T-helper 2 cell treated with Interferon-gamma antibody and Interleukin-4, amounts not matched to agents 5 μg/mL and 100 μg/mL, for 36 hours (primary cell): ENCODE measurements at regions not wholly inside any gene's neighbourhood (a gene's known extent, or its start where the extent isn't known, plus 50 kb on each side); places are given as distances from the start of the nearest gene placed in this dataset.
"Not testable (repeated sequence)": the region's sequence is repeated elsewhere in the genome, so short reads cannot be mapped to it uniquely, and the experiment has no call there.

Experiments
- DNase-seq: peaks from one replicate; pipeline ENCODE4 v3.0.0; 2021; ENCODE audit warnings: low spot score
- H3K27ac Mint-ChIP-seq: one replicate; pipeline ENCODE4 v1.8.0; 2021; ENCODE audit warnings: mild to moderate bottlenecking, mixed read lengths
- H3K27me3 Mint-ChIP-seq: one replicate; pipeline ENCODE4 v1.8.0; 2021; ENCODE audit warnings: low read depth, mixed read lengths
- H3K36me3 Mint-ChIP-seq: one replicate; pipeline ENCODE4 v1.8.0; 2021; ENCODE audit warnings: low read depth, mixed read lengths
- H3K4me1 Mint-ChIP-seq: one replicate; pipeline ENCODE4 v1.8.0; 2021; ENCODE audit warnings: low read depth, mixed read lengths
- H3K4me3 Mint-ChIP-seq: one replicate; pipeline ENCODE4 v1.8.0; 2022; ENCODE audit warnings: mild to moderate bottlenecking, moderate library complexity, mixed read lengths
- H3K9me3 Mint-ChIP-seq: one replicate; pipeline ENCODE4 v1.8.0; 2021; ENCODE audit warnings: mixed read lengths

DNA sequence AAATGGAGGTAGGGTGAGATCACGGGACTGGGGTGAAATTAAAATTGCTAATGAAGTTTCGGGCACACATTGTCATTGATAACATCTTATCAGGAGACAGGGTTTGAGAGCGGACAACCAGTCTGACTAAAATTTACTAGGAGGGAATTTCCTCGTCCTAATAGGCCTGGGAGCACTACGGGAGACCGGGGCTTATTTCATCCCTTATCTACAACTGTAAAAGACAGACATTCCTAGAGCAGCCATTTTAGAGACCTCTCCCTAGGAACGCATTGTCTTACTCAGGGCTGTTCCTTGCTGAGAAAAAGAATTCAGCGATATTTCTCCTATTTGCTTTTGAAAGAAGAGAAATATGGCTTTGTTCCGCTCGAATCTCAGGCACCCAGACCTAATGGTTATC is 468.7 kb downstream of the CPS1 start:
- not testable (repeated sequence) for H3K27me3 Mint-ChIP-seq, H3K36me3 Mint-ChIP-seq, DNase-seq, H3K27ac Mint-ChIP-seq, H3K4me1 Mint-ChIP-seq, H3K4me3 Mint-ChIP-seq
- H3K9me3 Mint-ChIP-seq, result peaks cover 35% of the 10 kb centered on the region

DNA sequence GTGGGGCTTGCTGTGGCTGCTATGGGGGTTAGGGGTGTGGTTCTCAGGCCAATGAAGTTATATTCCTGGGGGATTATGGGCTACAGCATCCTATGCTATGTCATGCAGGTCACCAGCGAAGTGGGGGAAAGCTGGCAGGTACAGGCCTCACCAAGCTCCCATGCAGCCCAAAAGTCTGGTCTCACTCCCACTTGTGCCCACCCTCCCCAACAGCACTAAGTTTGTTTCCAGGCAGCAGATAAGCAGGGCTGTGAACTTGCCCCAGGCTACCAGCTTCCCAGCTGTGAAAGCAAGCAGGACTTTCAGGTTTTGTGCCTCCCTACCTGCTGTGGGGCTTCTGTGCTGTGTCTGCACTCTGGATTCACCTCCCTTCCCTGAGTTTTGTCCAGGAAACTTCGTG is 469.7 kb downstream of the CPS1 start:
- Mint-ChIP-seq H3K27me3 (no peaks in the 10 kb centered on the region), H3K4me1 (no peaks in the 10 kb centered on the region), H3K4me3 (no peak overlapping the region), H3K36me3 (no peaks in the 10 kb centered on the region), H3K9me3 (peaks cover 35% of the 10 kb centered on the region), H3K27ac (no peak overlapping the region)
- no peak for DNase-seq

DNA sequence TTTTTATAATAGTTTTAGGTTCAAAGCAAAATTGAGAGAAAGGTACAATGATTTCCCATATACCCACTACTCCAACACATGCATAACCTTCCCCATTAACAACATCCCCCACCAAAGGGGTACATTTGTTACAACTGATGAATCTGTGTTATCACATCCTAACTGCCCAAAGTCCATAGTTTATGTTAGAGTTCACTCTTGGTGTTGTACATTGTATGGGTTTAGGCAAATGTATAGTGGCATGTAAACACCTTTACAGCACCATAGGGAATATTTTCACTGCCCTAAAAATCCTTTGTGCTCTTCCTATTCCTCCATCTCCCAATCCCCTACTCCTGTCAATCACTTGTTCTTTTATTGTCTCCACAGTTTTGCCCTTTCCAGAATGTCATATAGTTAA is 471.6 kb downstream of the CPS1 start:
- no peaks in the 10 kb centered on the region for H3K36me3 Mint-ChIP-seq
- no peaks in the 10 kb centered on the region for H3K4me1 Mint-ChIP-seq
- H3K9me3 Mint-ChIP-seq, result peaks cover 23% of the 10 kb centered on the region
- H3K4me3 Mint-ChIP-seq, result no peak overlapping the region
- no peaks in the 10 kb centered on the region for H3K27me3 Mint-ChIP-seq
- H3K27ac Mint-ChIP-seq, result no peak overlapping the region
- no peak for DNase-seq

DNA sequence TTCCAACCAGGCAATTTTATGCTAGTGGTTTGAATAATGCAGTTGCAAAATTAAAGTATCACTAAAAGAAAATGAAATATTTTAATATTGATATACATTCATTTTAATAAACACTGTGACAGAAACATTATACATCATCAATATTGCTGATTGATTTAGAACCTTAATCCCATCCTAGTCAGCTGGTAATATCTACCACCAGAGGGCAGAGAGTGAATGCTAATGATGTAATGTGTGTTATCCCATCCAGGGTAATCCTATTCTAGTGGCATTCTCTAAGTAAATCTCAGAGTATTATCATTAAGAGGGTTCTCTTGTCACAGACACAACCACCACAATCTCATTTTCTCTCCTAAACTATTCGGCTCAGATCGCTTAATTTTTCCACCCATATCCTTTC is 477.4 kb downstream of the CPS1 start:
- Mint-ChIP-seq H3K27me3 (no peaks in the 10 kb centered on the region), H3K9me3 (no peaks in the 10 kb centered on the region), H3K36me3 (no peaks in the 10 kb centered on the region), H3K27ac (no peak overlapping the region), H3K4me3 (no peak overlapping the region), H3K4me1 (peaks cover 2% of the 10 kb centered on the region)
- DNase-seq, result no peak

DNA sequence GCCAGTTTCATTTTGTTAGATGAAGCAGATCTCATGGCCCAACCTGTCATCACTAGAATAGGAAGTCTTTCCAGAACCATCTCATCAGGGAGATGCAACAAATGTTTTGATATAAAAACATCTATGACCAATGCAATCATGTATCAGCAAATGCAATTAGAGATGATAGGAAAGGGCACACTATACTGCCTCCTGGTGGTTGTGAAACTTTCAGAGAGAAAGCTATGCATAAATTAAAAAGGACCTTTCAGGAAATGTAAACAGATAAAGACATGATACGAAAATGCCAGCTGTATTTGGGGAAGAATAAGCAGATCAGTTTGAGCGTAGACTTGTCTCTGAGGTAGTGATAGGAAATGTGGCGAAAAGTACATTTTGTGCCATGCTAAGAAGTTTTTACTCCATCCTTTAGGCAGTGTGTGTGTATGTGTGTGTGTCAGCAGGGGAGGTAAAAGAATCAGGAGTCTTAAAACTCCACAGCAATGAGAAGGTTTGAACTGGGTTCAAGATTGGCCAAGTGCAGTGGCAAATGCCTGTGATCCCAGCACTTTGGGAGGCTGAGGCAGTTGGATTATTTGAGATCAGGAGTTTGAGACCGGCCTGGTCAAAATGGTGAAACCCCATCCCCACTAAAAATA is 479.3 kb downstream of the CPS1 start:
- peaks cover 2% of the 10 kb centered on the region for H3K4me1 Mint-ChIP-seq
- H3K4me3 Mint-ChIP-seq, result no peak overlapping the region
- H3K9me3 Mint-ChIP-seq, result no peaks in the 10 kb centered on the region
- no peak for DNase-seq
- no peaks in the 10 kb centered on the region for H3K27me3 Mint-ChIP-seq
- H3K36me3 Mint-ChIP-seq, result no peaks in the 10 kb centered on the region
- no peak overlapping the region for H3K27ac Mint-ChIP-seq

DNA sequence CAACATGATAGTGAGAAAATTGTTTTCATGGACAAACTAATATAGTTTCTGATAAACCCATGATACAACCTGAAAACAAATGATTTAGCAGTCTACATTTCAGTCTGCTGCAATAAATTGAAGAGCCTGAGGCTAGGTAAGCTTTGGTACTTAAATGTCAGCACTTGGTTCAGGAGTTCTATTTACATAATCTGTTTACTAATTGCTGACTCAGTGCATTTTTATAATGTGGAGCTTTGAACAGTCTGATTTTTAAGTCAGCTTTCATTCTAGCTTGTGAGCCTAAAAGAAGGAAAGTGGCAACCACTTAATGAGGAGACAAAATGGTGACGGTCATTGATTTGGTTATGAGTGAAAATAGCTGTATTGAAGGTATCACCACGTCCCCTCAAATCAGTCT is 488.6 kb downstream of the CPS1 start:
- no peak overlapping the region for H3K4me3 Mint-ChIP-seq
- no peaks in the 10 kb centered on the region for H3K4me1 Mint-ChIP-seq
- DNase-seq, result no peak
- no peak overlapping the region for H3K27ac Mint-ChIP-seq
- H3K36me3 Mint-ChIP-seq, result no peaks in the 10 kb centered on the region
- H3K9me3 Mint-ChIP-seq, result no peaks in the 10 kb centered on the region
- H3K27me3 Mint-ChIP-seq, result no peaks in the 10 kb centered on the region

DNA sequence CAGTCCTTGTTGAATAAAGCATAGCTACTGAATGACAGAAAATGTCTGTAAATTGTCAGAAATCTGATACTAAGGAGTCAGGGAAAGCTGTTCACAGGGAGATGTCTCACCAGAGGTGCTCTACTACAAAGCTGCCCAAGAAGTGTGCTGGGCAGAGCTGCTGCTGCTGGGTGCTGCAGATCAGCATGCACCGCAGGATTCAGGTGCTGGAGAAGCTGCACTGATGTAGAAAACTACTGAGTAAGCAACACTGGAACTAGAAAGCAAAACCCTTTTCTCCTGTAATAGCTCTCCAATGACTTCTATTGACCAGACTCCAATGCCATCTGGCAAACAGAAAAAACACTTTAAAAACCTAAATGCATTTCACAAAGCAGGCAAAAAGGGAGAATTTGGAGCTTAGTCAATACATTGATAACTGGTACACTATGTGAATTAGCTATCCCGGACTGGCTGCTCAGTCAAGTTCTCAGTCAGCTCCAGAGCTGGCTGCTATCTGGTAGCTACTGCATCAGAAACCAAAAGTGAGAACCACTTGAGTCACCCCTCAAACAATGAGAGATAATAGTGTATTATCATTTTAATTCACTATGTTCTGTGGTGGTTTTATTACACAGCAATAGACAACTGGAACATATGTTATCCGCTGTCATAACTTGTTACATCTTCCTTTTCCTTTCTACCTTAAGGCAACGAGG is 493.1 kb downstream of the CPS1 start:
- H3K36me3 Mint-ChIP-seq, result no peaks in the 10 kb centered on the region
- no peak overlapping the region for H3K4me3 Mint-ChIP-seq
- H3K27ac Mint-ChIP-seq, result no peak overlapping the region
- no peaks in the 10 kb centered on the region for H3K4me1 Mint-ChIP-seq
- DNase-seq, result no peak
- no peaks in the 10 kb centered on the region for H3K9me3 Mint-ChIP-seq
- H3K27me3 Mint-ChIP-seq, result no peaks in the 10 kb centered on the region

DNA sequence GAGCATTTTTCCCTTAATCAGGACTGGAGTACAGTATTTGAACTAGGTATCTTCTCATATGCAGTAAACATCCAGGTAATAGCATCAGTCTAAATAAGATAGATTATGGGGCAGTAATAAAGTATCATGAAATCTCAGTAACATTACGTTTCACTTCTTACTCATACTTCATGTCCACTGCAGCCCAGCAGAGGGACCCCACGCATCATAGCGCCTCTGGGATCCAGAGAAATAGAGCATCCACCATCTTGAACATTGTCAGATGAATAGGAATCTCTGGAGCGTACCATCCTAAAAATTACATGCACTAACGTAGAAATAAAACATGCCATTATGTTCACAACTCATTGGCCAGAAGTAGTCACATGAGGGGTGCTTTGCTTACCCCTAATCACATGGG is 499.0 kb downstream of the CPS1 start:
- Mint-ChIP-seq H3K4me1 (no peaks in the 10 kb centered on the region), H3K9me3 (no peaks in the 10 kb centered on the region), H3K27me3 (no peaks in the 10 kb centered on the region), H3K27ac (no peak overlapping the region), H3K36me3 (no peaks in the 10 kb centered on the region), H3K4me3 (no peak overlapping the region)
- DNase-seq, result no peak

DNA sequence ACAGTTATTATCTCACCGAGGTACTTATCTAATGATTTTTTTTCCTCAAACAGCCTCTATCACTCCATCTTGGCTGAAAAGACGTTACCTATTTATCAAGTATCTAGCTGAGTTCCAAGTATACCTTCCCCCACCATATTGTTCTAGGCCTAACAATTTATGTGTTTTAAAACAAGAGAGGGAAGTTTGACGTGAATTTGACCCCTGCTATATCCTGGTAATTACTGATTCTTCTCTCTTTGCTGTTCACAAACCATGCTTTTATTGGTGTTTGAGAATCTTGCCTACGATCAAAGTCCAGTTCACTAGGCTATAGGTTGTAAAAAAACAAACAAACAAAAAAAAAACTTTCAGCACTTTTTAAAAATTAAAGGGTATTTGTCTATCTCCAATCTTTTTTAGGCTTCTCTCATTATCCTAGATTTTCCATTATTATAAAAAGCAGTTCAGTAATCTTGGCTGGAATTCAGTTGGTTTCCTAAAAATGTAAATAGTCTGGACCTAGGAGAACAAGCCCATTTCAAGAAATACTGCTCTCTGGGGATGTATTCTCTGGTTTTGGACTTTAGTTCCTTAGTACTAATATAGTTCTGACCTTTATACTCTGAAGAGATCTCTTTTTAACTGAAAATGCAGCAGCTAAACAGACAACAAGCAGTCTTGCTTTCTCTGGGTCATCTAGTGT is 505.4 kb downstream of the CPS1 start:
- no peak for DNase-seq
- no peak overlapping the region for H3K27ac Mint-ChIP-seq
- no peaks in the 10 kb centered on the region for H3K4me1 Mint-ChIP-seq
- no peaks in the 10 kb centered on the region for H3K36me3 Mint-ChIP-seq
- no peak overlapping the region for H3K4me3 Mint-ChIP-seq
- no peaks in the 10 kb centered on the region for H3K27me3 Mint-ChIP-seq
- no peaks in the 10 kb centered on the region for H3K9me3 Mint-ChIP-seq

DNA sequence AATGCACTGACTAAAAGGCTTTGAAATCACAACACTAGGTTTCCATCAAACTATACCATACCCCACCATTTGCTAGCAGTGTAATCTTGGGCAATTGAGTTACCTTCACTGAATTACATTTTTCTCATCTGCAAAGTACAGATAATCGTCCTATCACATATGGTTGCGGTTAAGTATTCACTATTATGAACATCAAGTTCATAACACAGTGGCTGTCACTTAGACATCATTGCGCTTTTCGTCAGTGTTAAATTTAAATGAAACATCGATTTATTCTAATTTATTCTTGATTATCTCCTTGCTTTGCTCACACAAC is 505.9 kb downstream of the CPS1 start:
- Mint-ChIP-seq H3K4me1 (no peaks in the 10 kb centered on the region), H3K36me3 (no peaks in the 10 kb centered on the region), H3K27ac (no peak overlapping the region), H3K9me3 (no peaks in the 10 kb centered on the region), H3K4me3 (no peak overlapping the region), H3K27me3 (no peaks in the 10 kb centered on the region)
- no peak for DNase-seq

DNA sequence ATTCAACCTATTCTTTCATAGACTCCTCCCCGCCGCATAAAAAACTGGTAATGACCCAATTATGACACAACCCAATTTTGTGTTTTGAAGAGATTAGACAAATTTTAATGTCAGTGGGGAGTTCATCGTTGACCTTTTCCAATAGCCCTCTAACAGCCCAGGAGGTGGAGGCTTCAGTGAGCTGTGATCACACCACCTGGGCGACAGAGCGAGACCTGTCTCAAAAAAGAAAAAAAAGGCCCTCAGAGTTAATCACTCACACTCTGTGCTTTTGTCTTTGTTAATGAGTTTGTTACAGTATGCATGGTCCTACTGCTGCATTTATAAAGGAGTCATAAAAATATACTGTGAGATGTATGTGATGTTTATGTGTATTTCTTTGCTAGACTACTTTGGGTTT is 510.6 kb downstream of the CPS1 start:
- no peaks in the 10 kb centered on the region for H3K36me3 Mint-ChIP-seq
- DNase-seq, result no peak
- no peak overlapping the region for H3K4me3 Mint-ChIP-seq
- H3K27me3 Mint-ChIP-seq, result no peaks in the 10 kb centered on the region
- H3K9me3 Mint-ChIP-seq, result no peaks in the 10 kb centered on the region
- no peak overlapping the region for H3K27ac Mint-ChIP-seq
- no peaks in the 10 kb centered on the region for H3K4me1 Mint-ChIP-seq

DNA sequence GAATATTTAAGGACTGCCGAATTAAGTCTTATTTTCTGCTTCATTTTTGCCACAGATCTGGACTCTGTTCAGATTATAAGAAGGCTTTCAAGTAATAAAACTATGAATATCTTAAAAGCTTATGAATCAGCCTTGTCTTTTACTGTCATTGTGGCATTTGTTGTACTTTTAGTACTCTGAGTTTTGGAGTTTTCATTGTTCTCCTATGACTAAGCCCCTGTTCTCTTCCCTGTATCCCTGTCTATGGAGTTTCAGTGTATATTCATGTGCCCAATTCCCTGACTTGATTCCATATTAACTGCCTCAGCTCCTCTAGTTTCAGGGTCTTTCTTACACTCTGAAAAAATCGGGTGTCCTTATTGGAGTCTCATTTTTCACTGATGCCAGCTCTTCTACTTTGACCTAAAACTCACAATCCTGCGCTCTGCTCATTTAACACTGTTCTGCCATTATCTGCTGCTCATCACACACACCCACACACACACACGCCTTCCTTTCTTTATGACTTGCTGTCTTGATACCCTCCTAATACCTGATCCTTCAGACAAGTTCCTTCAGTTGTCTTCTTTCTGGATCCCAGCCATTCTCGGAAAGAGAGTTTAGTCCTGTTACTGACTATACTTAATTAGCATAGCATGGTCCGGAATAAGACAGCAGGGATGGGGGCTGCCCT is 511.8 kb downstream of the CPS1 start:
- H3K36me3 Mint-ChIP-seq, result no peaks in the 10 kb centered on the region
- no peaks in the 10 kb centered on the region for H3K27me3 Mint-ChIP-seq
- H3K27ac Mint-ChIP-seq, result no peak overlapping the region
- DNase-seq, result no peak
- no peaks in the 10 kb centered on the region for H3K9me3 Mint-ChIP-seq
- no peak overlapping the region for H3K4me3 Mint-ChIP-seq
- H3K4me1 Mint-ChIP-seq, result no peaks in the 10 kb centered on the region

DNA sequence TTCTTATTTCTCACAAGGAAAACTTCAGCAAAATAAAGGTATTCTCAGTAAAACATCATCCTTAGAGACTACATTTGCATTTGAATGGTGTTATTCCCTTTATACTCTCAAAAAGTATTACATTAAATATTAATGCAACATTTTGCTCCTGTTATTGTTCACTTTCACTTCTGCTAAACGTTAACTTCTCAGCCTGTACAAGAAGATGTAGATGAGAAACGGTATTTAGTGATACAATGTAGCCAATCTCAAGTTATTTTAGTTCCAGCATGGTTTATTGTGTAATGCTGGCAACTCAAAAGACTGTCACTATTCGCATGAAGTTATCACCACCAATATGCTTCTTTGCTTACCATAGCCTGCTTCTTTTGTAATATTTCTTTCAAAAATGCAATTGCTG is 514.1 kb downstream of the CPS1 start:
- Mint-ChIP-seq H3K27me3 (no peaks in the 10 kb centered on the region), H3K36me3 (no peaks in the 10 kb centered on the region), H3K27ac (no peak overlapping the region), H3K4me1 (no peaks in the 10 kb centered on the region), H3K9me3 (no peaks in the 10 kb centered on the region), H3K4me3 (no peak overlapping the region)
- no peak for DNase-seq

DNA sequence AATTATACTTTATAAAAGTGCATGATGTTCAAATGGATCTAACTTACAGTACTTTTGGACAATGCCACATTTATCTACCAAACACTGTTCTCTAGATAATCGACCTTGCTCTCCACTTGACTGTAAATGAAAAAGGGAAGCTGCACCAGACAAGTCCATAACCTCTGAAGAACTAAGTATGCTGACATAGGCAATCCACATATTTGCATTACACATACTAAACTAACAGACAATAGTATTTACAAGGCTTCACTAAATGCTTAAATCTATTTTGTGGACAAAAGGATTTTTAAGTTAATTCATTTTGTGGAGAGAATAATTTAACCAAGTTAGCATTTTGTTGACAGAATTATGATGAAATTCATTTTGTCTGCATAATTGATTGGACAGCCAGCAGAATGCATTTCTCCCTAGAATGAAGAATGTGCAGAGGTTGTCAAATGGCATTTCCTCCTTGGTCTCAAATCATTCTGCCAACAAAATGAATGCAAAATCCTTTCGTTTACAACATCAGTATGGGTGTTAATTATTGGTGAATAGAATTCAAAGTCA is 520.9 kb downstream of the CPS1 start:
- H3K4me3 Mint-ChIP-seq, result no peak overlapping the region
- H3K27me3 Mint-ChIP-seq, result no peaks in the 10 kb centered on the region
- no peaks in the 10 kb centered on the region for H3K36me3 Mint-ChIP-seq
- no peaks in the 10 kb centered on the region for H3K4me1 Mint-ChIP-seq
- H3K9me3 Mint-ChIP-seq, result no peaks in the 10 kb centered on the region
- DNase-seq, result no peak
- no peak overlapping the region for H3K27ac Mint-ChIP-seq
